ENCODE measurements at regions not wholly inside any gene's neighbourhood (a gene's known extent, or its start where the extent isn't known, plus 50 kb on each side); places are given as distances from the start of the nearest gene placed in this dataset.
"Not testable (repeated sequence)": the region's sequence is repeated elsewhere in the genome, so short reads cannot be mapped to it uniquely, and the experiment has no call there.

- Histone ChIP-seq H3K9me3 (ENCODE audit: control insufficient read depth, low read length) (no peaks in the 10 kb centered on the region), H3K36me3 (ENCODE audit: control insufficient read depth, insufficient read depth, low read length, severe bottlenecking) (no peaks in the 10 kb centered on the region), H3K27me3 (replicated peaks; ENCODE audit: control insufficient read depth, insufficient read depth, low read length) (no peaks in the 10 kb centered on the region), H3K4me3 (ENCODE audit: low read length) (no peak overlapping the region), H3K4me1 (ENCODE audit: control insufficient read depth, insufficient read depth, low read length) (peaks cover 3% of the 10 kb centered on the region), H3K9ac (ENCODE audit: low read length) (no peak overlapping the region)
- no peak for DNase-seq (ENCODE audit: low read depth)
Observed at GRCh38 chr2:167748536-167748935, 498.9 kb downstream of the STK39 start.

GRCh38 chr2:167745667-167746066 is 501.7 kb downstream of the STK39 start:
- Histone ChIP-seq H3K4me3 (ENCODE audit: low read length) (no peak overlapping the region), H3K9ac (ENCODE audit: low read length) (no peak overlapping the region), H3K36me3 (ENCODE audit: control insufficient read depth, insufficient read depth, low read length, severe bottlenecking) (no peaks in the 10 kb centered on the region)

GRCh38 chr2:167739921-167740320 is 507.5 kb downstream of the STK39 start:
- not testable (repeated sequence) for H3K4me1 ChIP-seq (ENCODE audit: control insufficient read depth, insufficient read depth, low read length); H3K9ac ChIP-seq (ENCODE audit: low read length); H3K36me3 ChIP-seq (ENCODE audit: control insufficient read depth, insufficient read depth, low read length, severe bottlenecking); H3K27me3 ChIP-seq (replicated peaks; ENCODE audit: control insufficient read depth, insufficient read depth, low read length); H3K9me3 ChIP-seq (ENCODE audit: control insufficient read depth, low read length); H3K4me3 ChIP-seq (ENCODE audit: low read length); DNase-seq (ENCODE audit: low read depth)

More at GRCh38 chr2:167745667-167746066, 501.7 kb downstream of the STK39 start:
- DNase-seq (ENCODE audit: low read depth) = no peak
- peaks cover 3% of the 10 kb centered on the region for H3K4me1 ChIP-seq (ENCODE audit: control insufficient read depth, insufficient read depth, low read length)
- no peaks in the 10 kb centered on the region for H3K27me3 ChIP-seq (replicated peaks; ENCODE audit: control insufficient read depth, insufficient read depth, low read length)
- H3K9me3 ChIP-seq (ENCODE audit: control insufficient read depth, low read length) = no peaks in the 10 kb centered on the region

- no peak overlapping the region for H3K9ac ChIP-seq (ENCODE audit: low read length)
- DNase-seq (ENCODE audit: low read depth) = no peak
- H3K4me1 ChIP-seq (ENCODE audit: control insufficient read depth, insufficient read depth, low read length) = no peaks in the 10 kb centered on the region
- no peaks in the 10 kb centered on the region for H3K9me3 ChIP-seq (ENCODE audit: control insufficient read depth, low read length)
- H3K4me3 ChIP-seq (ENCODE audit: low read length) = no peak overlapping the region
- H3K27me3 ChIP-seq (replicated peaks; ENCODE audit: control insufficient read depth, insufficient read depth, low read length) = no peaks in the 10 kb centered on the region
- no peaks in the 10 kb centered on the region for H3K36me3 ChIP-seq (ENCODE audit: control insufficient read depth, insufficient read depth, low read length, severe bottlenecking)
Observed at GRCh38 chr2:167733747-167734146, 513.6 kb downstream of the STK39 start.

GRCh38 chr2:167732326-167732725 is 515.1 kb downstream of the STK39 start:
- no peaks in the 10 kb centered on the region for H3K36me3 ChIP-seq (ENCODE audit: control insufficient read depth, insufficient read depth, low read length, severe bottlenecking)
- no peaks in the 10 kb centered on the region for H3K27me3 ChIP-seq (replicated peaks; ENCODE audit: control insufficient read depth, insufficient read depth, low read length)
- no peak overlapping the region for H3K9ac ChIP-seq (ENCODE audit: low read length)
- H3K9me3 ChIP-seq (ENCODE audit: control insufficient read depth, low read length) = no peaks in the 10 kb centered on the region
- no peaks in the 10 kb centered on the region for H3K4me1 ChIP-seq (ENCODE audit: control insufficient read depth, insufficient read depth, low read length)
- H3K4me3 ChIP-seq (ENCODE audit: low read length) = no peak overlapping the region
- no peak for DNase-seq (ENCODE audit: low read depth)

- H3K4me1 ChIP-seq (ENCODE audit: control insufficient read depth, insufficient read depth, low read length) = no peaks in the 10 kb centered on the region
- H3K9ac ChIP-seq (ENCODE audit: low read length) = no peak overlapping the region
- no peaks in the 10 kb centered on the region for H3K27me3 ChIP-seq (replicated peaks; ENCODE audit: control insufficient read depth, insufficient read depth, low read length)
- H3K4me3 ChIP-seq (ENCODE audit: low read length) = no peak overlapping the region
- no peak for DNase-seq (ENCODE audit: low read depth)
- no peaks in the 10 kb centered on the region for H3K9me3 ChIP-seq (ENCODE audit: control insufficient read depth, low read length)
- no peaks in the 10 kb centered on the region for H3K36me3 ChIP-seq (ENCODE audit: control insufficient read depth, insufficient read depth, low read length, severe bottlenecking)
Observed at GRCh38 chr2:167729911-167730310, 517.5 kb downstream of the STK39 start.

GRCh38 chr2:167726788-167727187 is 520.6 kb downstream of the STK39 start:
- no peaks in the 10 kb centered on the region for H3K27me3 ChIP-seq (replicated peaks; ENCODE audit: control insufficient read depth, insufficient read depth, low read length)
- no peak overlapping the region for H3K4me3 ChIP-seq (ENCODE audit: low read length)
- H3K9ac ChIP-seq (ENCODE audit: low read length) = no peak overlapping the region
- no peak for DNase-seq (ENCODE audit: low read depth)
- H3K9me3 ChIP-seq (ENCODE audit: control insufficient read depth, low read length) = no peaks in the 10 kb centered on the region
- no peaks in the 10 kb centered on the region for H3K36me3 ChIP-seq (ENCODE audit: control insufficient read depth, insufficient read depth, low read length, severe bottlenecking)
- no peaks in the 10 kb centered on the region for H3K4me1 ChIP-seq (ENCODE audit: control insufficient read depth, insufficient read depth, low read length)

GRCh38 chr2:167721593-167721992 is 525.8 kb downstream of the STK39 start:
- H3K4me3 ChIP-seq (ENCODE audit: low read length) = no peak overlapping the region
- H3K4me1 ChIP-seq (ENCODE audit: control insufficient read depth, insufficient read depth, low read length) = no peaks in the 10 kb centered on the region
- no peak overlapping the region for H3K9ac ChIP-seq (ENCODE audit: low read length)
- DNase-seq (ENCODE audit: low read depth) = no peak
- H3K9me3 ChIP-seq (ENCODE audit: control insufficient read depth, low read length) = no peaks in the 10 kb centered on the region
- no peaks in the 10 kb centered on the region for H3K36me3 ChIP-seq (ENCODE audit: control insufficient read depth, insufficient read depth, low read length, severe bottlenecking)
- H3K27me3 ChIP-seq (replicated peaks; ENCODE audit: control insufficient read depth, insufficient read depth, low read length) = no peaks in the 10 kb centered on the region

GRCh38 chr2:167719410-167719809 is 528.0 kb downstream of the STK39 start:
- H3K36me3 ChIP-seq (ENCODE audit: control insufficient read depth, insufficient read depth, low read length, severe bottlenecking) = no peaks in the 10 kb centered on the region
- no peaks in the 10 kb centered on the region for H3K27me3 ChIP-seq (replicated peaks; ENCODE audit: control insufficient read depth, insufficient read depth, low read length)
- H3K9me3 ChIP-seq (ENCODE audit: control insufficient read depth, low read length) = no peaks in the 10 kb centered on the region
- H3K9ac ChIP-seq (ENCODE audit: low read length) = no peak overlapping the region
- no peak overlapping the region for H3K4me3 ChIP-seq (ENCODE audit: low read length)
- DNase-seq (ENCODE audit: low read depth) = no peak
- H3K4me1 ChIP-seq (ENCODE audit: control insufficient read depth, insufficient read depth, low read length) = no peaks in the 10 kb centered on the region

- no peak overlapping the region for H3K4me3 ChIP-seq (ENCODE audit: low read length)
Observed at GRCh38 chr2:167718560-167718959, 528.8 kb downstream of the STK39 start.

GRCh38 chr2:167715932-167716331 is 531.5 kb downstream of the STK39 start:
- Histone ChIP-seq H3K4me1 (ENCODE audit: control insufficient read depth, insufficient read depth, low read length) (no peaks in the 10 kb centered on the region), H3K27me3 (replicated peaks; ENCODE audit: control insufficient read depth, insufficient read depth, low read length) (no peaks in the 10 kb centered on the region), H3K36me3 (ENCODE audit: control insufficient read depth, insufficient read depth, low read length, severe bottlenecking) (no peaks in the 10 kb centered on the region), H3K4me3 (ENCODE audit: low read length) (no peak overlapping the region), H3K9ac (ENCODE audit: low read length) (no peak overlapping the region), H3K9me3 (ENCODE audit: control insufficient read depth, low read length) (no peaks in the 10 kb centered on the region)
- DNase-seq (ENCODE audit: low read depth) = no peak

More at GRCh38 chr2:167718560-167718959, 528.8 kb downstream of the STK39 start:
- Histone ChIP-seq H3K9ac (ENCODE audit: low read length) (no peak overlapping the region), H3K36me3 (ENCODE audit: control insufficient read depth, insufficient read depth, low read length, severe bottlenecking) (no peaks in the 10 kb centered on the region), H3K9me3 (ENCODE audit: control insufficient read depth, low read length) (no peaks in the 10 kb centered on the region), H3K27me3 (replicated peaks; ENCODE audit: control insufficient read depth, insufficient read depth, low read length) (no peaks in the 10 kb centered on the region), H3K4me1 (ENCODE audit: control insufficient read depth, insufficient read depth, low read length) (no peaks in the 10 kb centered on the region)
- DNase-seq (ENCODE audit: low read depth) = no peak

- H3K9ac ChIP-seq (ENCODE audit: low read length); H3K36me3 ChIP-seq (ENCODE audit: control insufficient read depth, insufficient read depth, low read length, severe bottlenecking); H3K4me1 ChIP-seq (ENCODE audit: control insufficient read depth, insufficient read depth, low read length); DNase-seq (ENCODE audit: low read depth); H3K27me3 ChIP-seq (replicated peaks; ENCODE audit: control insufficient read depth, insufficient read depth, low read length); H3K4me3 ChIP-seq (ENCODE audit: low read length); H3K9me3 ChIP-seq (ENCODE audit: control insufficient read depth, low read length): not testable (repeated sequence)
Observed at GRCh38 chr2:167715498-167715897, 531.9 kb downstream of the STK39 start.

All from adipocyte (in vitro differentiated cells).